ENCODE measurements at regions not wholly inside any gene's neighbourhood (a gene's known extent, or its start where the extent isn't known, plus 50 kb on each side); places are given as distances from the start of the nearest gene placed in this dataset.

- Histone ChIP-seq H3K27me3 (ENCODE audit: control insufficient read depth, insufficient read depth, low read length) (no peaks in the 10 kb centered on the region), H3K4me2 (ENCODE audit: extremely low read depth, insufficient read depth, low read length) (no peak overlapping the region), H3K4me3 (replicated peaks in 1 of 4; ENCODE audit: control extremely low read depth in 1 of 4, insufficient read depth in 1 of 4, low read depth in 3 of 4, low read length in 4 of 4) (no peak overlapping the region), H3K79me2 (ENCODE audit: control insufficient read depth, insufficient read depth, low read length) (no peaks in the 10 kb centered on the region), H3K27ac (ENCODE audit: insufficient read depth, low read length) (no peak overlapping the region), H3K9me3 (ENCODE audit: control insufficient read depth, insufficient read depth, low read depth, low read length) (no peaks in the 10 kb centered on the region), H4K20me1 (ENCODE audit: control insufficient read depth, extremely low read depth, insufficient read depth, low read length) (no peaks in the 10 kb centered on the region), H3K9ac (ENCODE audit: insufficient read depth, low read length) (no peak overlapping the region), H3K36me3 (ENCODE audit: control insufficient read depth, insufficient read depth, low read length) (no peaks in the 10 kb centered on the region), H3K4me1 (ENCODE audit: control insufficient read depth, extremely low read depth, insufficient read depth, low read length) (no peaks in the 10 kb centered on the region), H2AFZ (ENCODE audit: low read length) (no peak overlapping the region)
- TF ChIP-seq CTCF (conservative IDR thresholded peaks at IDR 0.05 in 1 of 2, IDR thresholded peaks at IDR 0.05 in 1 of 2; ENCODE audit: low read depth in 1 of 2, low read length in 2 of 2) = no peak
- TF ChIP-seq EZH2 (IDR thresholded peaks at IDR 0.05; ENCODE audit: low read length, missing control alignments) = no peak
- no peak for DNase-seq (ENCODE audit: low read depth in 2 of 2)
Observed at GRCh38 chr6:119764927-119765681, 415.5 kb upstream of the MAN1A1 start.

- Histone ChIP-seq H3K36me3 (ENCODE audit: control insufficient read depth, insufficient read depth, low read length) (no peaks in the 10 kb centered on the region), H3K4me3 (replicated peaks in 1 of 4; ENCODE audit: control extremely low read depth in 1 of 4, insufficient read depth in 1 of 4, low read depth in 3 of 4, low read length in 4 of 4) (no peak overlapping the region), H2AFZ (ENCODE audit: low read length) (no peak overlapping the region), H3K79me2 (ENCODE audit: control insufficient read depth, insufficient read depth, low read length) (no peaks in the 10 kb centered on the region), H3K27me3 (ENCODE audit: control insufficient read depth, insufficient read depth, low read length) (no peaks in the 10 kb centered on the region), H3K9ac (ENCODE audit: insufficient read depth, low read length) (no peak overlapping the region), H4K20me1 (ENCODE audit: control insufficient read depth, extremely low read depth, insufficient read depth, low read length) (no peaks in the 10 kb centered on the region), H3K4me2 (ENCODE audit: extremely low read depth, insufficient read depth, low read length) (no peak overlapping the region), H3K4me1 (ENCODE audit: control insufficient read depth, extremely low read depth, insufficient read depth, low read length) (no peaks in the 10 kb centered on the region), H3K9me3 (ENCODE audit: control insufficient read depth, insufficient read depth, low read depth, low read length) (no peaks in the 10 kb centered on the region), H3K27ac (ENCODE audit: insufficient read depth, low read length) (no peak overlapping the region)
- no peak for TF ChIP-seq CTCF (conservative IDR thresholded peaks at IDR 0.05 in 1 of 2, IDR thresholded peaks at IDR 0.05 in 1 of 2; ENCODE audit: low read depth in 1 of 2, low read length in 2 of 2)
- no peak for TF ChIP-seq EZH2 (IDR thresholded peaks at IDR 0.05; ENCODE audit: low read length, missing control alignments)
- DNase-seq (ENCODE audit: low read depth in 2 of 2) = no peak
Observed at GRCh38 chr6:119760046-119760445, 410.5 kb upstream of the MAN1A1 start.

- Histone ChIP-seq H3K9ac (ENCODE audit: insufficient read depth, low read length) (no peak overlapping the region), H3K4me1 (ENCODE audit: control insufficient read depth, extremely low read depth, insufficient read depth, low read length) (no peaks in the 10 kb centered on the region), H3K36me3 (ENCODE audit: control insufficient read depth, insufficient read depth, low read length) (no peaks in the 10 kb centered on the region), H3K4me2 (ENCODE audit: extremely low read depth, insufficient read depth, low read length) (no peak overlapping the region), H3K4me3 (replicated peaks in 1 of 4; ENCODE audit: control extremely low read depth in 1 of 4, insufficient read depth in 1 of 4, low read depth in 3 of 4, low read length in 4 of 4) (no peak overlapping the region), H3K27ac (ENCODE audit: insufficient read depth, low read length) (no peak overlapping the region), H3K9me3 (ENCODE audit: control insufficient read depth, insufficient read depth, low read depth, low read length) (no peaks in the 10 kb centered on the region), H2AFZ (ENCODE audit: low read length) (no peak overlapping the region), H4K20me1 (ENCODE audit: control insufficient read depth, extremely low read depth, insufficient read depth, low read length) (no peaks in the 10 kb centered on the region), H3K27me3 (ENCODE audit: control insufficient read depth, insufficient read depth, low read length) (no peaks in the 10 kb centered on the region), H3K79me2 (ENCODE audit: control insufficient read depth, insufficient read depth, low read length) (no peaks in the 10 kb centered on the region)
- no peak for DNase-seq (ENCODE audit: low read depth in 2 of 2)
- no peak for TF ChIP-seq EZH2 (IDR thresholded peaks at IDR 0.05; ENCODE audit: low read length, missing control alignments)
- TF ChIP-seq CTCF (conservative IDR thresholded peaks at IDR 0.05 in 1 of 2, IDR thresholded peaks at IDR 0.05 in 1 of 2; ENCODE audit: low read depth in 1 of 2, low read length in 2 of 2) = no peak
Observed at GRCh38 chr6:119758385-119758784, 408.8 kb upstream of the MAN1A1 start.
